ENCODE measurements at regions not wholly inside any gene's neighbourhood (a gene's known extent, or its start where the extent isn't known, plus 50 kb on each side); places are given as distances from the start of the nearest gene placed in this dataset.
A peak's percentile ranks its signal among the peaks of the same experiment; 100 is the strongest.

DNA sequence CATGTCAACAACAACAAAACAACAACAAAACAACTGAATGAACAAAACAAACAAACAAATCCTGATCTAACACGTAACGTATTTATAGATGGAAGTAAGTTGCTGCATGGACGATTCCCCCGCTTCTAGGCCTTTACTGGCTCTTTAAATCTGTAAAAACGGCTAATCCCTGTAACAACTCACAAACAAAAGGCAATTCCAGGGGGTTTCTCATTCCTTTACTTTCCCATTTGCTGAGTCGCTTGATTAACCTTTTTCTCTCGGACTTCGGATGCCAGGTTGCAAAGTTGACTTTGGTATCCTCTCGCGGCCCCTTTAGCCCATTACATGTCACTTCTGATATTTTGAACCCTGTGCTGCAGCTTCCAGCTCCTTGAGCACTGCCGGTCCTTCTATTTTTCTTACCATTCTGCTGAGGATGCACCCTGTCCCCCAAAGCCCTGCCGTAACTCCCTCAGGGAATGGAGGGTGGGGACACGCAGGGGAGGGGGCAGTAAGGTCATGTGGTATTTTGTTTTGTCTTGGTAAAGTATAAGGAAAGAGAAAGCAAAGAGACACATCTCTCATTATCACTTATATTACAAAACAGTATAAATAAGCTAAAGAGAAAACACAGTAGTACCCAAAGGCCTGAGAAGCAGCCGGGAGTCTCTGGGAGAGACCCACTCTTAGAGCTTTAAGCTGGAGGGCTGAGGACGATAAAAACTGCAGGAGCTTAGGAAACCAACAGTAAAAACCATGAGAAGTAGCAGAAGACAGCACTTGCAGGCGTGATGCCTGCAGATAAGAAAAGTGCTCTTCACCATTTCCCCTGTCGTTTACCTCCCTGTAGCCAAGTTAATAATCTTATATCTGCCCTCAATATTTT, 457.8 kb upstream of the ZNF717 start:
- WGBS, 2 donors (ENCODE audit: extremely low coverage in 2 of 2, insufficient read length in 2 of 2, insufficient replicate concordance in 1 of 2): no CpG with 5 or more reads among the region's 17 CpGs
- Histone ChIP-seq H3K4me3 (ENCODE audit: low read length in 2 of 2) (no peak overlapping the region), H3K14ac (ENCODE audit: low read length) (no peak overlapping the region), H3K9me3 (replicated peaks in 1 of 2; ENCODE audit: control insufficient read depth in 2 of 2, insufficient read depth in 1 of 2, low read depth in 1 of 2, low read length in 2 of 2) (no peaks in the 10 kb centered on the region), H2BK120ac (ENCODE audit: low read depth, low read length) (no peak overlapping the region), H2BK5ac (ENCODE audit: low read length) (no peak overlapping the region), H3K4ac (ENCODE audit: low read length) (no peak overlapping the region), H3K18ac (ENCODE audit: low read length) (no peak overlapping the region), H4K8ac (ENCODE audit: low read depth, low read length) (no peak overlapping the region), H3K79me1 (ENCODE audit: low read depth, low read length) (no peaks in the 10 kb centered on the region), H2BK15ac (ENCODE audit: low read length) (no peak overlapping the region), H3K23ac (ENCODE audit: low read depth, low read length, poor library complexity) (no peak overlapping the region), H3K27me3 (ENCODE audit: control insufficient read depth in 3 of 3, insufficient read depth in 3 of 3, low read depth in 1 of 3, low read length in 3 of 3) (no peaks in the 10 kb centered on the region), H3K27ac (replicated peaks; ENCODE audit: low read length) (peak overlapping the region; percentile 9), H4K91ac (ENCODE audit: low read depth, low read length, poor library complexity) (no peak overlapping the region), H3K9ac (ENCODE audit: low read depth, low read length, poor library complexity) (no peak overlapping the region), H2AK5ac (ENCODE audit: low read depth, low read length) (no peak overlapping the region), H2AFZ (ENCODE audit: low read length) (no peak overlapping the region), H3K4me2 (ENCODE audit: insufficient read depth, low read length, poor library complexity, severe bottlenecking) (no peak overlapping the region), H3K4me1 (ENCODE audit: control insufficient read depth in 2 of 2, insufficient read depth in 1 of 2, low read depth in 1 of 2, low read length in 2 of 2) (peaks cover 0 to 4% of the 10 kb centered on the region in 2 donors), H2BK12ac (ENCODE audit: low read length) (no peak overlapping the region), H3K36me3 (replicated peaks in 1 of 2; ENCODE audit: control insufficient read depth in 2 of 2, insufficient read depth in 2 of 2, low read length in 2 of 2) (no peaks in the 10 kb centered on the region)
- DNase-seq (ENCODE audit: low spot score): peak; percentile 30

- Histone ChIP-seq H3K18ac (ENCODE audit: low read length) (no peak overlapping the region), H3K27me3 (ENCODE audit: control insufficient read depth in 3 of 3, insufficient read depth in 3 of 3, low read depth in 1 of 3, low read length in 3 of 3) (no peaks in the 10 kb centered on the region), H3K27ac (replicated peaks; ENCODE audit: low read length) (no peak overlapping the region), H3K4me1 (ENCODE audit: control insufficient read depth in 2 of 2, insufficient read depth in 1 of 2, low read depth in 1 of 2, low read length in 2 of 2) (peaks cover 0 to 4% of the 10 kb centered on the region in 2 donors), H3K4me3 (ENCODE audit: low read length in 2 of 2) (no peak overlapping the region), H2AK5ac (ENCODE audit: low read depth, low read length) (no peak overlapping the region), H2BK120ac (ENCODE audit: low read depth, low read length) (no peak overlapping the region), H3K23ac (ENCODE audit: low read depth, low read length, poor library complexity) (no peak overlapping the region), H3K9ac (ENCODE audit: low read depth, low read length, poor library complexity) (no peak overlapping the region), H3K4ac (ENCODE audit: low read length) (no peak overlapping the region), H2AFZ (ENCODE audit: low read length) (no peak overlapping the region), H2BK5ac (ENCODE audit: low read length) (no peak overlapping the region), H3K4me2 (ENCODE audit: insufficient read depth, low read length, poor library complexity, severe bottlenecking) (no peak overlapping the region), H3K36me3 (replicated peaks in 1 of 2; ENCODE audit: control insufficient read depth in 2 of 2, insufficient read depth in 2 of 2, low read length in 2 of 2) (no peaks in the 10 kb centered on the region), H3K14ac (ENCODE audit: low read length) (no peak overlapping the region), H4K8ac (ENCODE audit: low read depth, low read length) (no peak overlapping the region), H3K79me1 (ENCODE audit: low read depth, low read length) (no peaks in the 10 kb centered on the region), H4K91ac (ENCODE audit: low read depth, low read length, poor library complexity) (no peak overlapping the region), H3K9me3 (replicated peaks in 1 of 2; ENCODE audit: control insufficient read depth in 2 of 2, insufficient read depth in 1 of 2, low read depth in 1 of 2, low read length in 2 of 2) (no peaks in the 10 kb centered on the region), H2BK15ac (ENCODE audit: low read length) (no peak overlapping the region), H2BK12ac (ENCODE audit: low read length) (no peak overlapping the region)
- no peak for DNase-seq (ENCODE audit: low spot score)
- no CpG with 5 or more reads among the region's 2 CpGs for WGBS, 2 donors (ENCODE audit: extremely low coverage in 2 of 2, insufficient read length in 2 of 2, insufficient replicate concordance in 1 of 2)
These were observed 459.7 kb upstream of the ZNF717 start for GRCh38 chr3:76245073-76245472.

DNA sequence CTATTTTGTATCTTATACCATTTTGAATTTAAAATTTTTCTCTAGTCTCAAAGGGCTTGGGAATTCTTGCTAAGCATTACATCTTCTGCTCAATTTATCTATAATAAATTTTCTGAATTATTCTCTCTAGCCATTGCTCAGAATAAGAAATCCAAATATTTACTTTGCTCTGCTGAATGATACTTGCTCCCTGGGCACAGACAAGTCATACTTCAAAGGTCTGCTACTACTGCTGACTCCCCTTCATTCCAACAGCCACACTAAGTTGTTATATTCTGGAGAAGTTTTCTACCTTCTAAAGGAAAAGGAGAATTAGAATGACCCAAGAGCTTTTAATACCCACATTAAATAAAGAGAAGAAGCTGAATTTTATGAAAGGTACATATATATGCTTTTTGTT, 460.3 kb upstream of the ZNF717 start:
- no peak overlapping the region for H3K23ac ChIP-seq (ENCODE audit: low read depth, low read length, poor library complexity)
- no peak overlapping the region for H3K4ac ChIP-seq (ENCODE audit: low read length)
- peaks cover 0 to 4% of the 10 kb centered on the region in 2 donors for H3K4me1 ChIP-seq (ENCODE audit: control insufficient read depth in 2 of 2, insufficient read depth in 1 of 2, low read depth in 1 of 2, low read length in 2 of 2)
- H2BK15ac ChIP-seq (ENCODE audit: low read length): no peak overlapping the region
- no peaks in the 10 kb centered on the region for H3K79me1 ChIP-seq (ENCODE audit: low read depth, low read length)
- no peak overlapping the region for H2BK120ac ChIP-seq (ENCODE audit: low read depth, low read length)
- no peak overlapping the region for H3K27ac ChIP-seq (replicated peaks; ENCODE audit: low read length)
- no peak overlapping the region for H3K14ac ChIP-seq (ENCODE audit: low read length)
- H2BK5ac ChIP-seq (ENCODE audit: low read length): no peak overlapping the region
- no peak overlapping the region for H3K9ac ChIP-seq (ENCODE audit: low read depth, low read length, poor library complexity)
- no peaks in the 10 kb centered on the region for H3K9me3 ChIP-seq (replicated peaks in 1 of 2; ENCODE audit: control insufficient read depth in 2 of 2, insufficient read depth in 1 of 2, low read depth in 1 of 2, low read length in 2 of 2)
- H4K8ac ChIP-seq (ENCODE audit: low read depth, low read length): no peak overlapping the region
- no peak for DNase-seq (ENCODE audit: low spot score)
- no peaks in the 10 kb centered on the region for H3K27me3 ChIP-seq (ENCODE audit: control insufficient read depth in 3 of 3, insufficient read depth in 3 of 3, low read depth in 1 of 3, low read length in 3 of 3)
- no peak overlapping the region for H3K4me2 ChIP-seq (ENCODE audit: insufficient read depth, low read length, poor library complexity, severe bottlenecking)
- H3K36me3 ChIP-seq (replicated peaks in 1 of 2; ENCODE audit: control insufficient read depth in 2 of 2, insufficient read depth in 2 of 2, low read length in 2 of 2): no peaks in the 10 kb centered on the region
- H2BK12ac ChIP-seq (ENCODE audit: low read length): no peak overlapping the region
- H2AFZ ChIP-seq (ENCODE audit: low read length): no peak overlapping the region
- H2AK5ac ChIP-seq (ENCODE audit: low read depth, low read length): no peak overlapping the region
- H3K18ac ChIP-seq (ENCODE audit: low read length): no peak overlapping the region
- no peak overlapping the region for H3K4me3 ChIP-seq (ENCODE audit: low read length in 2 of 2)
- H4K91ac ChIP-seq (ENCODE audit: low read depth, low read length, poor library complexity): no peak overlapping the region

GRCh38 chr3:76264496-76264895, 479.1 kb upstream of the ZNF717 start:
- Histone ChIP-seq H2BK15ac (ENCODE audit: low read length) (no peak overlapping the region), H3K79me1 (ENCODE audit: low read depth, low read length) (no peaks in the 10 kb centered on the region), H3K9ac (ENCODE audit: low read depth, low read length, poor library complexity) (no peak overlapping the region), H3K27ac (replicated peaks; ENCODE audit: low read length) (no peak overlapping the region), H2AFZ (ENCODE audit: low read length) (no peak overlapping the region), H3K4me3 (ENCODE audit: low read length in 2 of 2) (no peak overlapping the region), H2AK5ac (ENCODE audit: low read depth, low read length) (no peak overlapping the region), H3K14ac (ENCODE audit: low read length) (no peak overlapping the region), H2BK5ac (ENCODE audit: low read length) (no peak overlapping the region), H3K27me3 (ENCODE audit: control insufficient read depth in 3 of 3, insufficient read depth in 3 of 3, low read depth in 1 of 3, low read length in 3 of 3) (no peaks in the 10 kb centered on the region), H4K91ac (ENCODE audit: low read depth, low read length, poor library complexity) (no peak overlapping the region), H3K4me2 (ENCODE audit: insufficient read depth, low read length, poor library complexity, severe bottlenecking) (no peak overlapping the region), H3K23ac (ENCODE audit: low read depth, low read length, poor library complexity) (no peak overlapping the region), H3K9me3 (replicated peaks in 1 of 2; ENCODE audit: control insufficient read depth in 2 of 2, insufficient read depth in 1 of 2, low read depth in 1 of 2, low read length in 2 of 2) (no peaks in the 10 kb centered on the region), H3K36me3 (replicated peaks in 1 of 2; ENCODE audit: control insufficient read depth in 2 of 2, insufficient read depth in 2 of 2, low read length in 2 of 2) (no peaks in the 10 kb centered on the region), H3K4me1 (ENCODE audit: control insufficient read depth in 2 of 2, insufficient read depth in 1 of 2, low read depth in 1 of 2, low read length in 2 of 2) (no peaks in the 10 kb centered on the region), H2BK120ac (ENCODE audit: low read depth, low read length) (no peak overlapping the region), H2BK12ac (ENCODE audit: low read length) (no peak overlapping the region), H4K8ac (ENCODE audit: low read depth, low read length) (no peak overlapping the region), H3K4ac (ENCODE audit: low read length) (no peak overlapping the region), H3K18ac (ENCODE audit: low read length) (no peak overlapping the region)
- WGBS, 2 donors (ENCODE audit: extremely low coverage in 2 of 2, insufficient read length in 2 of 2, insufficient replicate concordance in 1 of 2): no CpG with 5 or more reads among the region's 1 CpG
- DNase-seq (ENCODE audit: low spot score): no peak

All from neuronal stem cell (in vitro differentiated cells).